H1 (cell line): ENCODE measurements at regions not wholly inside any gene's neighbourhood (a gene's known extent, or its start where the extent isn't known, plus 50 kb on each side); places are given as distances from the start of the nearest gene placed in this dataset.

ENCODE experiments used
- EP300 ChIP-seq, 2 experiments: IDR thresholded peaks; 1 replicate in 1 of 2; 2 replicates in 1 of 2; pipeline ENCODE4 v1.6.1; 2011 to 2012; ENCODE audit warnings: low read depth in 2 of 2, low read length in 2 of 2, mild to moderate bottlenecking in 2 of 2, borderline replicate concordance in 1 of 2, inconsistent platforms in 1 of 2, moderate library complexity in 1 of 2
- EZH2 ChIP-seq: fragments of 200-600 bp; sonication (generic); IDR thresholded peaks from 2 replicates; pipeline ENCODE4 v1.7.1; 2012; ENCODE audit warnings: low read depth, mild to moderate bottlenecking, moderate library complexity, low read length, inconsistent platforms; ENCODE audit not compliant: severe bottlenecking
- POLR2AphosphoS5 ChIP-seq: IDR thresholded peaks from 2 replicates; pipeline ENCODE4 v1.6.1; 2011; ENCODE audit warnings: low read depth, low read length
- RFX5 ChIP-seq: IDR thresholded peaks from 2 replicates; pipeline ENCODE4 v1.6.1; 2011; ENCODE audit warnings: low read depth, low read length, improper control_type of control experiment, borderline replicate concordance
- SP1 ChIP-seq: IDR thresholded peaks from 2 replicates; pipeline ENCODE4 v1.6.1; 2011; ENCODE audit warnings: low read depth, low read length
- TF ChIP-seq, protein P1 (sequence below), 3 experiments: IDR thresholded peaks; 1 replicate in 2 of 3; 2 replicates in 1 of 3; pipeline versions ENCODE4 v1.5.1 to v1.6.1; 2011; ENCODE audit warnings: low read length in 3 of 3, mild to moderate bottlenecking in 3 of 3, inconsistent platforms in 2 of 3, low read depth in 1 of 3, moderate library complexity in 1 of 3; ENCODE audit not compliant: insufficient read depth in 1 of 3; ENCODE audit errors: control extremely low read depth in 1 of 3
- TF ChIP-seq, protein P2 (sequence below): IDR thresholded peaks from 2 replicates; pipeline ENCODE4 v1.6.1; 2011; ENCODE audit warnings: low read length, improper control_type of control experiment

DNA sequence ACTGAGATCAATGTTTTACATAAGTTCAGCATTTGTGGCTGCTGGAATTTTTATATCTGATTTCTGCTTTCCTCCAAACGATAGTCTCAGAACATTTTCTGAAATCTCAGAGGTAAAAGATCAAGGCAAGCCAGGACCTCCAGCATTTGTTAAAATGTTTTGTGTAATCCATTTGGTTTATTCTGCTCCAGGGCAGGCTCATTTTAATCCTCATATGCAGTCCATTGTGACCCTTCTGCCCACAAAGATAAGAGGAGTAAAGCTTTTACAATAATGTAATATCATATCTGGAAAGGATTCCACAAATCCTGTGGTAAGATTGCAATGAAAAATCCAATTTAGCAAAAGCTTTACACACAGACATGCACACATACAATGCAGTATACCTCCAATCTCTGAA is 55.3 kb upstream of the KCNH5 start:
- TF ChIP-seq SP1 (no peak), EZH2 (no peak), POLR2AphosphoS5 (no peak), RFX5 (no peak), EP300 (IDR thresholded peaks at IDR 0.05; ENCODE audit: borderline replicate concordance in 1 of 2, low read depth in 2 of 2, low read length in 2 of 2) (no peak)
- TF ChIP-seq, protein P1, sequence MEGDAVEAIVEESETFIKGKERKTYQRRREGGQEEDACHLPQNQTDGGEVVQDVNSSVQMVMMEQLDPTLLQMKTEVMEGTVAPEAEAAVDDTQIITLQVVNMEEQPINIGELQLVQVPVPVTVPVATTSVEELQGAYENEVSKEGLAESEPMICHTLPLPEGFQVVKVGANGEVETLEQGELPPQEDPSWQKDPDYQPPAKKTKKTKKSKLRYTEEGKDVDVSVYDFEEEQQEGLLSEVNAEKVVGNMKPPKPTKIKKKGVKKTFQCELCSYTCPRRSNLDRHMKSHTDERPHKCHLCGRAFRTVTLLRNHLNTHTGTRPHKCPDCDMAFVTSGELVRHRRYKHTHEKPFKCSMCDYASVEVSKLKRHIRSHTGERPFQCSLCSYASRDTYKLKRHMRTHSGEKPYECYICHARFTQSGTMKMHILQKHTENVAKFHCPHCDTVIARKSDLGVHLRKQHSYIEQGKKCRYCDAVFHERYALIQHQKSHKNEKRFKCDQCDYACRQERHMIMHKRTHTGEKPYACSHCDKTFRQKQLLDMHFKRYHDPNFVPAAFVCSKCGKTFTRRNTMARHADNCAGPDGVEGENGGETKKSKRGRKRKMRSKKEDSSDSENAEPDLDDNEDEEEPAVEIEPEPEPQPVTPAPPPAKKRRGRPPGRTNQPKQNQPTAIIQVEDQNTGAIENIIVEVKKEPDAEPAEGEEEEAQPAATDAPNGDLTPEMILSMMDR (IDR thresholded peaks at IDR 0.05; ENCODE audit: control extremely low read depth in 1 of 3, insufficient read depth in 1 of 3, low read depth in 1 of 3, low read length in 3 of 3): no peak
- TF ChIP-seq, protein P2, sequence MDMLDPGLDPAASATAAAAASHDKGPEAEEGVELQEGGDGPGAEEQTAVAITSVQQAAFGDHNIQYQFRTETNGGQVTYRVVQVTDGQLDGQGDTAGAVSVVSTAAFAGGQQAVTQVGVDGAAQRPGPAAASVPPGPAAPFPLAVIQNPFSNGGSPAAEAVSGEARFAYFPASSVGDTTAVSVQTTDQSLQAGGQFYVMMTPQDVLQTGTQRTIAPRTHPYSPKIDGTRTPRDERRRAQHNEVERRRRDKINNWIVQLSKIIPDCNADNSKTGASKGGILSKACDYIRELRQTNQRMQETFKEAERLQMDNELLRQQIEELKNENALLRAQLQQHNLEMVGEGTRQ: no peak
